ENCODE measurements at regions not wholly inside any gene's neighbourhood (a gene's known extent, or its start where the extent isn't known, plus 50 kb on each side); places are given as distances from the start of the nearest gene placed in this dataset.

DNA sequence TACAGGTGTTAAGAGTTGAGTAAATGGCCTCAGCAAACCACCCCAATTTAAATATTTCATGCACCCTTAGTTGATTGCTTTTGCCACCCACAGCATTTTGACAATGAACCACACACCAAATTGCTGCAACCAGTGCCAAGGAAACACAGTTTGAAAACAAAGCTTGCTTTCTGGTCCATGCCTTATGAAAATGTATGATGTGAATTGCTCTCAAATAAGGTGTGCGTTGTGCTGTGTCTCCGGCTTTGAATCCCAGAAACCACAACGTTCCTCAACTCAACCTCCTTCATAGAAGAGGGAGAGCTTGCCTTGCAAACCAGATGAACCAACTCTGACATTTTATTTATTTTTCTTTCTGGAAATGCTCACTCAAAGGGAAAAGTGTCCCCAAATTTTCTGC, 762.7 kb downstream of the TLE1 start:
- intact Hi-C loops (cut with micrococcal nuclease) = no loop called here
- H3K4me3 ChIP-seq = no peak overlapping the region
- no peaks in the 10 kb centered on the region for H3K4me1 ChIP-seq (replicated peaks in 1 of 2; ENCODE audit: control insufficient read depth in 2 of 2, insufficient read depth in 2 of 2, low read length in 2 of 2)
- 0% methylated on average over 3 of the region's 3 CpGs for WGBS (ENCODE audit: insufficient coverage, low coverage, missing lambda C conversion rate)
- no peaks in the 10 kb centered on the region for H3K9me1 ChIP-seq (ENCODE audit: control insufficient read depth, insufficient read depth, low read length)
- no peaks in the 10 kb centered on the region for H3K27me3 ChIP-seq (ENCODE audit: control insufficient read depth in 2 of 2, insufficient read depth in 2 of 2, low read length in 2 of 2)
- H4K20me1 ChIP-seq (replicated peaks; ENCODE audit: control insufficient read depth, insufficient read depth, low read length) = no peaks in the 10 kb centered on the region
- DNase-seq (ENCODE audit: extremely low read depth in 1 of 4, low spot score in 3 of 4) = no peak
- no TSS peak for BruUV-seq (replicated peaks)
- TF ChIP-seq, protein P1, sequence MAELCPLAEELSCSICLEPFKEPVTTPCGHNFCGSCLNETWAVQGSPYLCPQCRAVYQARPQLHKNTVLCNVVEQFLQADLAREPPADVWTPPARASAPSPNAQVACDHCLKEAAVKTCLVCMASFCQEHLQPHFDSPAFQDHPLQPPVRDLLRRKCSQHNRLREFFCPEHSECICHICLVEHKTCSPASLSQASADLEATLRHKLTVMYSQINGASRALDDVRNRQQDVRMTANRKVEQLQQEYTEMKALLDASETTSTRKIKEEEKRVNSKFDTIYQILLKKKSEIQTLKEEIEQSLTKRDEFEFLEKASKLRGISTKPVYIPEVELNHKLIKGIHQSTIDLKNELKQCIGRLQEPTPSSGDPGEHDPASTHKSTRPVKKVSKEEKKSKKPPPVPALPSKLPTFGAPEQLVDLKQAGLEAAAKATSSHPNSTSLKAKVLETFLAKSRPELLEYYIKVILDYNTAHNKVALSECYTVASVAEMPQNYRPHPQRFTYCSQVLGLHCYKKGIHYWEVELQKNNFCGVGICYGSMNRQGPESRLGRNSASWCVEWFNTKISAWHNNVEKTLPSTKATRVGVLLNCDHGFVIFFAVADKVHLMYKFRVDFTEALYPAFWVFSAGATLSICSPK (IDR thresholded peaks at IDR 0.05; ENCODE audit: borderline replicate concordance) = no peak
- no peaks in the 10 kb centered on the region for H3K9me3 ChIP-seq (replicated peaks; ENCODE audit: control insufficient read depth, insufficient read depth, low read depth, low read length)
- ChIA-PET POLR2A (interaction anchor here (0.7 kb wide), 1 partner anchor 607 kb away, joined by 3 read pairs; no protein-coding TSS in a partner anchor), CTCF (ENCODE audit: low intra/inter-chr PET ratio) (no interaction called here)
- no peak overlapping the region for H2AFZ ChIP-seq (ENCODE audit: low read depth, low read length)
- H3K4me2 ChIP-seq (ENCODE audit: insufficient read depth, low read length) = no peak overlapping the region
- no peaks in the 10 kb centered on the region for H3K79me2 ChIP-seq (ENCODE audit: control insufficient read depth, insufficient read depth, low read length)
- in situ Hi-C loops (cut with MboI) = no loop called here
- ATAC-seq = no peak
- no peak overlapping the region for H3K9ac ChIP-seq (ENCODE audit: insufficient read depth in 1 of 2, low read depth in 2 of 2, low read length in 2 of 2)
- H3K27ac ChIP-seq (ENCODE audit: extremely low read depth, low read depth, low read length) = no peak overlapping the region
- H3K36me3 ChIP-seq (ENCODE audit: control insufficient read depth, insufficient read depth, low read length) = no peaks in the 10 kb centered on the region
- FAIRE-seq = no peak

DNA sequence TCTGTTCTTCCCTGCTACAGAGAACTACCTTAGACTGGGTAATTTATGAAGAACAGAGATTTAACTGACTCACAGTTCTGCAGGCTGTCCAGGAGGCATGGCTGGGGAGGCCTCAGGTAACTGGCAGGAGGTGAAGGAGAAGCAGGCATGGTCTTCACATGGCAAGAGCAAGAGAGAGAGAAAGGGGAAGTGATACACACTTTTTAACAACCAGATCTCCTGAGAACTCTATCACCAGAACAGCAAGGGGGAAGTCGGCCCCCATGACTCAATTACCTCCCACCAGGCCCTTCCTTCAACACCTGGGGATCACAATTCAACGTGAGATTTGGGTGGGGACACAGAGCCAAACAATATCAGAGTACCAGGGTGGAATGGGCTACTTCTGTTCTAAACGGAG, 766.8 kb downstream of the TLE1 start:
- Histone ChIP-seq H4K20me1 (replicated peaks; ENCODE audit: control insufficient read depth, insufficient read depth, low read length) (no peaks in the 10 kb centered on the region), H3K9me3 (replicated peaks; ENCODE audit: control insufficient read depth, insufficient read depth, low read depth, low read length) (no peaks in the 10 kb centered on the region), H3K36me3 (ENCODE audit: control insufficient read depth, insufficient read depth, low read length) (no peaks in the 10 kb centered on the region), H3K9me1 (ENCODE audit: control insufficient read depth, insufficient read depth, low read length) (no peaks in the 10 kb centered on the region), H3K27ac (ENCODE audit: extremely low read depth, low read depth, low read length) (no peak overlapping the region), H3K4me2 (ENCODE audit: insufficient read depth, low read length) (no peak overlapping the region), H3K27me3 (ENCODE audit: control insufficient read depth in 2 of 2, insufficient read depth in 2 of 2, low read length in 2 of 2) (no peaks in the 10 kb centered on the region), H3K4me1 (replicated peaks in 1 of 2; ENCODE audit: control insufficient read depth in 2 of 2, insufficient read depth in 2 of 2, low read length in 2 of 2) (no peaks in the 10 kb centered on the region), H3K79me2 (ENCODE audit: control insufficient read depth, insufficient read depth, low read length) (no peaks in the 10 kb centered on the region), H2AFZ (ENCODE audit: low read depth, low read length) (no peak overlapping the region), H3K9ac (ENCODE audit: insufficient read depth in 1 of 2, low read depth in 2 of 2, low read length in 2 of 2) (no peak overlapping the region), H3K4me3 (no peak overlapping the region)
- BruUV-seq (replicated peaks) = no TSS peak
- ATAC-seq (no peak), DNase-seq (ENCODE audit: extremely low read depth in 1 of 4, low spot score in 3 of 4) (no peak), FAIRE-seq (no peak)
- WGBS (ENCODE audit: insufficient coverage, low coverage, missing lambda C conversion rate) = 0% methylated on average over 2 of the region's 3 CpGs
- ChIA-PET POLR2A (no interaction called here), CTCF (ENCODE audit: low intra/inter-chr PET ratio) (no interaction called here)
- in situ Hi-C loops (cut with MboI) (no loop called here), intact Hi-C loops (cut with micrococcal nuclease) (no loop called here)
- TF ChIP-seq, protein P2, sequence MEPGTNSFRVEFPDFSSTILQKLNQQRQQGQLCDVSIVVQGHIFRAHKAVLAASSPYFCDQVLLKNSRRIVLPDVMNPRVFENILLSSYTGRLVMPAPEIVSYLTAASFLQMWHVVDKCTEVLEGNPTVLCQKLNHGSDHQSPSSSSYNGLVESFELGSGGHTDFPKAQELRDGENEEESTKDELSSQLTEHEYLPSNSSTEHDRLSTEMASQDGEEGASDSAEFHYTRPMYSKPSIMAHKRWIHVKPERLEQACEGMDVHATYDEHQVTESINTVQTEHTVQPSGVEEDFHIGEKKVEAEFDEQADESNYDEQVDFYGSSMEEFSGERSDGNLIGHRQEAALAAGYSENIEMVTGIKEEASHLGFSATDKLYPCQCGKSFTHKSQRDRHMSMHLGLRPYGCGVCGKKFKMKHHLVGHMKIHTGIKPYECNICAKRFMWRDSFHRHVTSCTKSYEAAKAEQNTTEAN (CRISPR knock-in tag; IDR thresholded peaks at IDR 0.05) = no peak
- TF ChIP-seq ZKSCAN1 (IDR thresholded peaks at IDR 0.05; ENCODE audit: low read depth, low read length) (no peak), SRSF7 (optimal IDR thresholded peaks at IDR 0.05; ENCODE audit: low read depth, low read length) (no peak), ZNF586 (CRISPR knock-in tag; conservative IDR thresholded peaks at IDR 0.05) (no peak), ASH1L (IDR thresholded peaks at IDR 0.05; ENCODE audit: borderline replicate concordance, low read depth, partially characterized antibody) (no peak), L3MBTL2 (IDR thresholded peaks at IDR 0.05) (no peak)
- TF ChIP-seq, protein P3, sequence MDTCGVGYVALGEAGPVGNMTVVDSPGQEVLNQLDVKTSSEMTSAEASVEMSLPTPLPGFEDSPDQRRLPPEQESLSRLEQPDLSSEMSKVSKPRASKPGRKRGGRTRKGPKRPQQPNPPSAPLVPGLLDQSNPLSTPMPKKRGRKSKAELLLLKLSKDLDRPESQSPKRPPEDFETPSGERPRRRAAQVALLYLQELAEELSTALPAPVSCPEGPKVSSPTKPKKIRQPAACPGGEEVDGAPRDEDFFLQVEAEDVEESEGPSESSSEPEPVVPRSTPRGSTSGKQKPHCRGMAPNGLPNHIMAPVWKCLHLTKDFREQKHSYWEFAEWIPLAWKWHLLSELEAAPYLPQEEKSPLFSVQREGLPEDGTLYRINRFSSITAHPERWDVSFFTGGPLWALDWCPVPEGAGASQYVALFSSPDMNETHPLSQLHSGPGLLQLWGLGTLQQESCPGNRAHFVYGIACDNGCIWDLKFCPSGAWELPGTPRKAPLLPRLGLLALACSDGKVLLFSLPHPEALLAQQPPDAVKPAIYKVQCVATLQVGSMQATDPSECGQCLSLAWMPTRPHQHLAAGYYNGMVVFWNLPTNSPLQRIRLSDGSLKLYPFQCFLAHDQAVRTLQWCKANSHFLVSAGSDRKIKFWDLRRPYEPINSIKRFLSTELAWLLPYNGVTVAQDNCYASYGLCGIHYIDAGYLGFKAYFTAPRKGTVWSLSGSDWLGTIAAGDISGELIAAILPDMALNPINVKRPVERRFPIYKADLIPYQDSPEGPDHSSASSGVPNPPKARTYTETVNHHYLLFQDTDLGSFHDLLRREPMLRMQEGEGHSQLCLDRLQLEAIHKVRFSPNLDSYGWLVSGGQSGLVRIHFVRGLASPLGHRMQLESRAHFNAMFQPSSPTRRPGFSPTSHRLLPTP (IDR thresholded peaks at IDR 0.05; ENCODE audit: borderline replicate concordance, extremely low read depth, insufficient read length) = no peak
